SK-N-SH (cell line): ENCODE measurements at regions not wholly inside any gene's neighbourhood (a gene's known extent, or its start where the extent isn't known, plus 50 kb on each side); places are given as distances from the start of the nearest gene placed in this dataset.

ENCODE experiments used
- CTCF ChIA-PET: fragments of 300-600, 350-600 bp; formaldehyde crosslinking; extraction: SDS; loops from one replicate; lab custom pipeline; 2021; lab: Yijun Ruan, JAX
- POLR2A ChIA-PET: fragments of 350-600 bp; sonication (Branson Sonifier 250); formaldehyde crosslinking; extraction: SDS; loops from one replicate; lab custom pipeline; 2020; ENCODE audit warnings: antibody characterized with exemption, inconsistent platforms; lab: Yijun Ruan, JAX
- DNase-seq: peaks from one replicate; pipeline ENCODE4 v3.0.0; 2012
- H2AFZ ChIP-seq: fragments of 200-600 bp; sonication (generic); 2 replicates; pipeline ENCODE4 v1.8.1; 2016; ENCODE audit warnings: antibody characterized with exemption, mild to moderate bottlenecking, low read depth
- H3F3A ChIP-seq: fragments of 200-600 bp; sonication (generic); replicated peaks from 2 replicates; pipeline ENCODE3; 2016; ENCODE audit warnings: antibody characterized with exemption, mild to moderate bottlenecking; ENCODE audit not compliant: insufficient read depth
- H3K27ac ChIP-seq, 2 experiments: fragments of 200-500 bp in 1 of 2; fragments of 200-600 bp in 1 of 2; sonication (Bioruptor generic) in 1 of 2; sonication (generic), shearing (Covaris generic) in 1 of 2; 2 replicates each; pipeline versions ENCODE4 v1.5.1 to v1.6.1; 2014 to 2016; ENCODE audit warnings: low read depth in 2 of 2, inconsistent platforms in 1 of 2, low read length in 1 of 2, mild to moderate bottlenecking in 1 of 2, mixed read lengths in 1 of 2
- H3K27me3 ChIP-seq: fragments of 200-600 bp; sonication (generic), shearing (Covaris generic); 2 replicates; pipeline ENCODE4 v1.6.1; 2016; ENCODE audit warnings: mixed run types; ENCODE audit not compliant: insufficient read depth
- H3K36me3 ChIP-seq, 2 experiments: fragments of 200-500 bp in 1 of 2; fragments of 200-600 bp in 1 of 2; sonication (Bioruptor generic) in 1 of 2; sonication (generic) in 1 of 2; replicated peaks in 1 of 2; 2 replicates each; pipeline versions ENCODE3 to v1.5.1; 2014 to 2016; ENCODE audit warnings: low read length in 1 of 2, mild to moderate bottlenecking in 1 of 2; ENCODE audit not compliant: insufficient read depth in 2 of 2, control insufficient read depth in 1 of 2
- H3K4me1 ChIP-seq, 2 experiments: fragments of 200-500 bp in 1 of 2; fragments of 200-600 bp in 1 of 2; sonication (Bioruptor generic) in 1 of 2; sonication (generic), shearing (Covaris generic) in 1 of 2; 2 replicates each; pipeline versions ENCODE4 v1.5.1 to v1.6.1; 2014 to 2016; ENCODE audit warnings: low read depth in 1 of 2, low read length in 1 of 2, mixed run types in 1 of 2; ENCODE audit not compliant: insufficient read depth in 2 of 2, control insufficient read depth in 1 of 2
- H3K4me2 ChIP-seq: fragments of 200-600 bp; sonication (generic), shearing (Covaris generic); 2 replicates; pipeline ENCODE4 v1.6.1; 2017; ENCODE audit warnings: mixed run types
- H3K4me3 ChIP-seq, 2 experiments: fragments of 200-500 bp in 1 of 2; fragments of 200-600 bp in 1 of 2; sonication (Bioruptor generic) in 1 of 2; sonication (generic), shearing (Covaris generic) in 1 of 2; 2 replicates each; pipeline versions ENCODE4 v1.5.1 to v1.8.1; 2014 to 2016; ENCODE audit warnings: low read depth in 2 of 2, inconsistent platforms in 1 of 2, low read length in 1 of 2, mild to moderate bottlenecking in 1 of 2, mixed read lengths in 1 of 2, moderate library complexity in 1 of 2
- H3K79me2 ChIP-seq: fragments of 200-600 bp; sonication (generic); 2 replicates; pipeline ENCODE4 v1.8.1; 2017; ENCODE audit warnings: mild to moderate bottlenecking; ENCODE audit not compliant: insufficient read depth
- H3K9ac ChIP-seq: fragments of 200-600 bp; sonication (generic); 2 replicates; pipeline ENCODE4 v1.6.1; 2017; ENCODE audit warnings: mixed run types
- H3K9me2 ChIP-seq: fragments of 200-600 bp; sonication (generic); 2 replicates; pipeline ENCODE4 v1.6.1; 2017; ENCODE audit warnings: mixed run types
- H3K9me3 ChIP-seq: fragments of 200-600 bp; sonication (generic); 2 replicates; pipeline ENCODE4 v1.6.1; 2017; ENCODE audit warnings: mixed run types, mild to moderate bottlenecking, moderate library complexity
- H4K20me1 ChIP-seq: fragments of 200-600 bp; sonication (generic); 2 replicates; pipeline ENCODE4 v1.6.1; 2017; ENCODE audit warnings: mild to moderate bottlenecking, mixed run types; ENCODE audit not compliant: insufficient read depth
- CHD2 ChIP-seq: fragments of 150-350 bp; IDR thresholded peaks from 2 replicates; pipeline ENCODE4 v1.6.1; 2018; ENCODE audit warnings: low read length; ENCODE audit not compliant: partially characterized antibody
- ELF1 ChIP-seq: IDR thresholded peaks from 2 replicates; pipeline ENCODE4 v1.4.0; 2012
- EZH2phosphoT487 ChIP-seq: fragments of 200-600 bp; sonication (generic); IDR thresholded peaks from 2 replicates; pipeline ENCODE4 v1.6.1; 2017; ENCODE audit warnings: low read depth, mixed run types, mild to moderate bottlenecking, antibody characterized with exemption, moderate library complexity, borderline replicate concordance
- FOXJ3 ChIP-seq: sonication (generic); formaldehyde crosslinking; IDR thresholded peaks from 2 replicates; pipeline ENCODE4 v1.5.1; 2020; ENCODE audit warnings: mild to moderate bottlenecking, missing genetic modification reagents
- GATA2 ChIP-seq: sonication (generic); formaldehyde crosslinking; IDR thresholded peaks from 2 replicates; pipeline ENCODE4 v1.5.0; 2020; ENCODE audit warnings: mild to moderate bottlenecking, missing genetic modification reagents
- IRF3 ChIP-seq: fragments of 150-350 bp; IDR thresholded peaks from 2 replicates; pipeline ENCODE4 v1.6.1; 2016; ENCODE audit warnings: mild to moderate bottlenecking, low read depth, low read length
- MEF2A ChIP-seq: IDR thresholded peaks from 2 replicates; pipeline ENCODE4 v1.4.0; 2012; ENCODE audit warnings: low read depth, borderline replicate concordance
- MXI1 ChIP-seq: IDR thresholded peaks from 2 replicates; pipeline ENCODE4 v1.6.1; 2012; ENCODE audit warnings: mild to moderate bottlenecking, low read depth, low read length, improper control_type of control experiment
- NFIC ChIP-seq: IDR thresholded peaks from 2 replicates; pipeline ENCODE4 v1.4.0; 2012; ENCODE audit warnings: borderline replicate concordance
- POLR2AphosphoS5 ChIP-seq: IDR thresholded peaks from 2 replicates; pipeline ENCODE4 v1.6.1; 2012; ENCODE audit warnings: low read depth, low read length
- RCOR1 ChIP-seq: fragments of 150-350 bp; IDR thresholded peaks from 2 replicates; pipeline ENCODE4 v1.6.1; 2017; ENCODE audit warnings: antibody characterized with exemption, low read length
- RXRA ChIP-seq: IDR thresholded peaks from 2 replicates; pipeline ENCODE4 v1.4.0; 2012; ENCODE audit warnings: low read depth, mild to moderate bottlenecking, borderline replicate concordance
- SMC3 ChIP-seq: IDR thresholded peaks from 2 replicates; pipeline ENCODE4 v1.6.1; 2012; ENCODE audit warnings: low read depth, low read length, improper control_type of control experiment
- USF1 ChIP-seq: IDR thresholded peaks from 2 replicates; pipeline ENCODE4 v1.4.0; 2012; ENCODE audit warnings: low read depth, borderline replicate concordance
- USF2 ChIP-seq: fragments of 150-350 bp; IDR thresholded peaks from 2 replicates; pipeline ENCODE4 v1.6.1; 2017; ENCODE audit warnings: antibody characterized with exemption, low read length, low read depth, borderline replicate concordance
- YY1 ChIP-seq: IDR thresholded peaks from 2 replicates; pipeline ENCODE4 v1.4.0; 2012; ENCODE audit warnings: low read depth, mild to moderate bottlenecking
- ZBTB33 ChIP-seq: IDR thresholded peaks from 2 replicates; pipeline ENCODE4 v1.4.0; 2012; ENCODE audit warnings: low read depth, borderline replicate concordance
- WGBS: methylation state at CpG from one replicate; pipeline ENCODE4 v1.1.6; 2017; ENCODE audit warnings: low lambda C conversion rate; 5-methylcytosine and 5-hydroxymethylcytosine counted together

GRCh38 chr13:40192858-40193257, 473.6 kb downstream of the FOXO1 start:
- H3K27ac ChIP-seq, result no peak overlapping the region
- no peak overlapping the region for H2AFZ ChIP-seq
- H3K4me2 ChIP-seq, result no peak overlapping the region
- H3K36me3 ChIP-seq, result no peaks in the 10 kb centered on the region
- no peaks in the 10 kb centered on the region for H3K27me3 ChIP-seq
- no peaks in the 10 kb centered on the region for H3K9me2 ChIP-seq
- peaks cover 12% of the 10 kb centered on the region for H3F3A ChIP-seq
- H3K4me1 ChIP-seq, result peaks cover 18 to 22% of the 10 kb centered on the region in 2 experiments
- ChIA-PET POLR2A (no interaction called here), CTCF (no interaction called here)
- H3K79me2 ChIP-seq, result no peaks in the 10 kb centered on the region
- WGBS, result 88% methylated on average over 6 of the region's 7 CpGs
- H3K9me3 ChIP-seq, result no peaks in the 10 kb centered on the region
- TF ChIP-seq EZH2phosphoT487 (no peak), MXI1 (no peak), USF2 (no peak), IRF3 (no peak), USF1 (no peak), ELF1 (no peak), CHD2 (no peak)
- H3K9ac ChIP-seq, result no peak overlapping the region
- no peak for DNase-seq
- no peak overlapping the region for H3K4me3 ChIP-seq
- H4K20me1 ChIP-seq, result no peaks in the 10 kb centered on the region

GRCh38 chr13:40193286-40194223, 472.9 kb downstream of the FOXO1 start:
- H2AFZ ChIP-seq, result no peak overlapping the region
- no peaks in the 10 kb centered on the region for H3K79me2 ChIP-seq
- H4K20me1 ChIP-seq, result no peaks in the 10 kb centered on the region
- H3K27me3 ChIP-seq, result no peaks in the 10 kb centered on the region
- H3K9ac ChIP-seq, result no peak overlapping the region
- peaks cover 18 to 22% of the 10 kb centered on the region in 2 experiments for H3K4me1 ChIP-seq
- CTCF ChIA-PET, result no interaction called here
- no peak overlapping the region for H3K4me3 ChIP-seq
- POLR2A ChIA-PET, result no interaction called here
- WGBS, result 92% methylated on average over 18 of the region's 18 CpGs
- no peaks in the 10 kb centered on the region for H3K9me3 ChIP-seq
- H3F3A ChIP-seq, result peaks cover 12% of the 10 kb centered on the region
- H3K4me2 ChIP-seq, result no peak overlapping the region
- no peak overlapping the region for H3K27ac ChIP-seq
- no peak for DNase-seq
- H3K9me2 ChIP-seq, result no peaks in the 10 kb centered on the region
- H3K36me3 ChIP-seq, result no peaks in the 10 kb centered on the region
- TF ChIP-seq MEF2A (no peak), IRF3 (no peak), USF1 (no peak), RCOR1 (no peak), FOXJ3 (CRISPR knock-in tag) (no peak), USF2 (no peak), SMC3 (no peak), ZBTB33 (no peak), POLR2AphosphoS5 (no peak), ELF1 (no peak), YY1 (no peak), GATA2 (CRISPR knock-in tag) (no peak), RXRA (no peak), NFIC (no peak), CHD2 (no peak)
